ENCODE measurements at regions not wholly inside any gene's neighbourhood (a gene's known extent, or its start where the extent isn't known, plus 50 kb on each side); places are given as distances from the start of the nearest gene placed in this dataset.
"Not testable (repeated sequence)": the region's sequence is repeated elsewhere in the genome, so short reads cannot be mapped to it uniquely, and the experiment has no call there.

GRCh38 chr12:115308918-115309317 is 624.9 kb upstream of the TBX3 start:
- Histone ChIP-seq H3K9me3 (replicated peaks; ENCODE audit: low read length) (no peaks in the 10 kb centered on the region), H3K9ac (ENCODE audit: low read depth, low read length) (no peak overlapping the region), H3K27me3 (ENCODE audit: control insufficient read depth, insufficient read depth, low read length) (no peaks in the 10 kb centered on the region), H3K4me2 (ENCODE audit: low read length) (no peak overlapping the region), H3K4me3 (ENCODE audit: low read length) (no peak overlapping the region), H3K4me1 (ENCODE audit: control insufficient read depth, insufficient read depth, low read length) (peaks cover 3% of the 10 kb centered on the region), H3K36me3 (ENCODE audit: insufficient read depth, low read length) (no peaks in the 10 kb centered on the region)

GRCh38 chr12:115306380-115306779 is 622.4 kb upstream of the TBX3 start:
- H3K36me3 ChIP-seq (ENCODE audit: insufficient read depth, low read length), result no peaks in the 10 kb centered on the region
- H3K9me3 ChIP-seq (replicated peaks; ENCODE audit: low read length), result no peaks in the 10 kb centered on the region
- no peaks in the 10 kb centered on the region for H3K27me3 ChIP-seq (ENCODE audit: control insufficient read depth, insufficient read depth, low read length)
- H3K4me2 ChIP-seq (ENCODE audit: low read length), result no peak overlapping the region
- H3K4me3 ChIP-seq (ENCODE audit: low read length), result no peak overlapping the region
- H3K9ac ChIP-seq (ENCODE audit: low read depth, low read length), result no peak overlapping the region
- H3K4me1 ChIP-seq (ENCODE audit: control insufficient read depth, insufficient read depth, low read length), result no peaks in the 10 kb centered on the region

DNA sequence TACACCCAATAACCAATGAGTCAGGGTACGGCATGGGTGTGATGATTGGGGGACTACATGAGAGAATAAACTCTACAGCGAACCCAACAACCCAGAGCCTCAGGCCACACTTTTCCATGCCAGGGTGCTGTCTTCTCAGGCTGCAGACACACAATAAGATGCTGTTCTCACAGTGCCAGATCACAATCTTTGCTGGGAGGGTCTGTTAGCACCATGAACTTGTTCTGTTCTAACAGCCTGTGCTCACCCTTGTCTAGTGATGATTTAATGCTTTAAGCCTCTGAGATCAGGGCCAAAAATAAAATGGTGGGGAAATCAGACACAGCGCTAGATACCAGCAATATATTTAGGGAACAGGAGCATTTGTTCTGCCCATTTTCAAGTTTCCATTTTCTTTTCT is 621.9 kb upstream of the TBX3 start:
- Histone ChIP-seq H3K4me3 (ENCODE audit: low read length) (no peak overlapping the region), H3K27me3 (ENCODE audit: control insufficient read depth, insufficient read depth, low read length) (no peaks in the 10 kb centered on the region), H3K9ac (ENCODE audit: low read depth, low read length) (no peak overlapping the region), H3K9me3 (replicated peaks; ENCODE audit: low read length) (no peaks in the 10 kb centered on the region), H3K4me1 (ENCODE audit: control insufficient read depth, insufficient read depth, low read length) (no peaks in the 10 kb centered on the region), H3K36me3 (ENCODE audit: insufficient read depth, low read length) (no peaks in the 10 kb centered on the region), H3K4me2 (ENCODE audit: low read length) (no peak overlapping the region)

GRCh38 chr12:115305275-115305674 is 621.3 kb upstream of the TBX3 start:
- H3K4me2 ChIP-seq (ENCODE audit: low read length), result no peak overlapping the region
- H3K9me3 ChIP-seq (replicated peaks; ENCODE audit: low read length), result no peaks in the 10 kb centered on the region
- H3K4me1 ChIP-seq (ENCODE audit: control insufficient read depth, insufficient read depth, low read length), result no peaks in the 10 kb centered on the region
- H3K27me3 ChIP-seq (ENCODE audit: control insufficient read depth, insufficient read depth, low read length), result no peaks in the 10 kb centered on the region
- H3K9ac ChIP-seq (ENCODE audit: low read depth, low read length), result no peak overlapping the region
- no peaks in the 10 kb centered on the region for H3K36me3 ChIP-seq (ENCODE audit: insufficient read depth, low read length)
- H3K4me3 ChIP-seq (ENCODE audit: low read length), result no peak overlapping the region

- no peaks in the 10 kb centered on the region for H3K9me3 ChIP-seq (replicated peaks; ENCODE audit: low read length)
- H3K9ac ChIP-seq (ENCODE audit: low read depth, low read length), result no peak overlapping the region
- no peaks in the 10 kb centered on the region for H3K4me1 ChIP-seq (ENCODE audit: control insufficient read depth, insufficient read depth, low read length)
- H3K4me3 ChIP-seq (ENCODE audit: low read length), result no peak overlapping the region
- no peaks in the 10 kb centered on the region for H3K36me3 ChIP-seq (ENCODE audit: insufficient read depth, low read length)
- H3K4me2 ChIP-seq (ENCODE audit: low read length), result no peak overlapping the region
- no peaks in the 10 kb centered on the region for H3K27me3 ChIP-seq (ENCODE audit: control insufficient read depth, insufficient read depth, low read length)
Measured at GRCh38 chr12:115303723-115304309, 619.8 kb upstream of the TBX3 start.

- Histone ChIP-seq H3K4me2 (ENCODE audit: low read length) (no peak overlapping the region), H3K9me3 (replicated peaks; ENCODE audit: low read length) (no peaks in the 10 kb centered on the region), H3K9ac (ENCODE audit: low read depth, low read length) (no peak overlapping the region), H3K4me1 (ENCODE audit: control insufficient read depth, insufficient read depth, low read length) (no peaks in the 10 kb centered on the region), H3K27me3 (ENCODE audit: control insufficient read depth, insufficient read depth, low read length) (no peaks in the 10 kb centered on the region), H3K4me3 (ENCODE audit: low read length) (no peak overlapping the region), H3K36me3 (ENCODE audit: insufficient read depth, low read length) (no peaks in the 10 kb centered on the region)
Measured at GRCh38 chr12:115297445-115297844, 613.5 kb upstream of the TBX3 start.

DNA sequence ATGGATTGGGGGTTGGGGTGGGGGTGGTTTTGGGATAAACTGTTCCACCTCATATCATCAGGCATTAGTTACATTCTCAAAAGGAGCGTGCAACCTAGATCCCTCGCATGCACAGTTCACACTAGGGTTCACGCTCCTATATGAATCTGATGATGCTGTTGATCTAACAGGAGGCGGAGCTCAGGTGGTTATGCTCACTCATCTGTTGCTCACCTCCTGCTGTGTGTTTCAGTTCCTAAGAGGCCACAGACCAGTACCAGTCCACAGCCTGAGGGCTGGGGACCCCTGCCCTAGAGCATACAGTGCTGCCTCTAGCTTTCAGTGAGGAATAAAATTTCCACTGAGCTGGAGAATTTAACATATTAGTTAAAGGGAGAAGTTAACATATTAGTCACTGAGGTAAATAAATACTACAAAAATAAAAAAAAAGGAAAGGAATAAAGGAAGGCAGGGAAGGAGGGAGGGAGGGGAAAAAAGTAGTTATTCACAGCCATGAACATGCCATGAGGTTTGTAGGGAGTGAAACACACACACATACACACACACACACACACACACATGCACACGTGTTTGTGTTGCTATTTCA is 612.7 kb upstream of the TBX3 start:
- Histone ChIP-seq H3K9me3 (replicated peaks; ENCODE audit: low read length) (no peaks in the 10 kb centered on the region), H3K4me1 (ENCODE audit: control insufficient read depth, insufficient read depth, low read length) (no peaks in the 10 kb centered on the region), H3K9ac (ENCODE audit: low read depth, low read length) (no peak overlapping the region), H3K27me3 (ENCODE audit: control insufficient read depth, insufficient read depth, low read length) (no peaks in the 10 kb centered on the region), H3K4me3 (ENCODE audit: low read length) (no peak overlapping the region), H3K36me3 (ENCODE audit: insufficient read depth, low read length) (no peaks in the 10 kb centered on the region), H3K4me2 (ENCODE audit: low read length) (no peak overlapping the region)

GRCh38 chr12:115295886-115296285 is 611.9 kb upstream of the TBX3 start:
- Histone ChIP-seq H3K27me3 (ENCODE audit: control insufficient read depth, insufficient read depth, low read length) (no peaks in the 10 kb centered on the region), H3K4me3 (ENCODE audit: low read length) (no peak overlapping the region), H3K4me2 (ENCODE audit: low read length) (no peak overlapping the region), H3K9me3 (replicated peaks; ENCODE audit: low read length) (no peaks in the 10 kb centered on the region), H3K9ac (ENCODE audit: low read depth, low read length) (no peak overlapping the region), H3K4me1 (ENCODE audit: control insufficient read depth, insufficient read depth, low read length) (no peaks in the 10 kb centered on the region), H3K36me3 (ENCODE audit: insufficient read depth, low read length) (no peaks in the 10 kb centered on the region)

DNA sequence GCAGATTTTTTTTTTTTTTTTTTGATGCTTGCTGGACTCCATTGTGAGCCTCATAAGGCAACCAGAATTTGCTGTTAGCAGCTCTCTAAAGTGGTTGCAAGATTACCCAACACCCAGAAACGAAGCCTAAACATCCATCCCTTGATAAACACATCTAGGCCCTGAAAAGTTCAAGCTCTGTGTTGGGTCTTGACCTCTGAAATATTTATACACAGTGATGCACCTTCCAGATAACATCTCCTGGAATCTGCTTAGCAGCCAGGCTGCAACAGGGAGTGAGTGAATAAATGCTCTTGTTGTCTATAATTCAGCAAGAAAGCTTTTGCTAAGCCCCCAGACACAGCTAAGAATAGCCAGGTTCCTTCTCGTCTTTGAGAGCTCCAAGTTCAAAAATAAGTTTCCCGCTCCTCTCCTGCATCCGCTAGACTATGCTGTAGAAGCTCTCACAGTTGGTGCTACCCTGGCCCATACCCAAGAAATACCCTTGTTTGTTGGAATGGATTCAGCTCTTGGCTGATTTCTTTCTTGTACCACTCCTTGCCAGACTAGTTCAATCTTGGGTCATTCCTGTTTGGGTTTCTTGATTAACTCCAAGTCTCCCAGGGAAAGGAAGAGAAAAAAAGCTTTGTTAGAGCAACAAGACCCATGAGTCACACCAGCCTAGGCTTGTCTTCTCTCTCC is 610.6 kb upstream of the TBX3 start:
- Histone ChIP-seq H3K27me3 (ENCODE audit: control insufficient read depth, insufficient read depth, low read length) (no peaks in the 10 kb centered on the region), H3K4me2 (ENCODE audit: low read length) (no peak overlapping the region), H3K4me1 (ENCODE audit: control insufficient read depth, insufficient read depth, low read length) (no peaks in the 10 kb centered on the region), H3K4me3 (ENCODE audit: low read length) (no peak overlapping the region), H3K9ac (ENCODE audit: low read depth, low read length) (no peak overlapping the region), H3K9me3 (replicated peaks; ENCODE audit: low read length) (no peaks in the 10 kb centered on the region), H3K36me3 (ENCODE audit: insufficient read depth, low read length) (no peaks in the 10 kb centered on the region)

DNA sequence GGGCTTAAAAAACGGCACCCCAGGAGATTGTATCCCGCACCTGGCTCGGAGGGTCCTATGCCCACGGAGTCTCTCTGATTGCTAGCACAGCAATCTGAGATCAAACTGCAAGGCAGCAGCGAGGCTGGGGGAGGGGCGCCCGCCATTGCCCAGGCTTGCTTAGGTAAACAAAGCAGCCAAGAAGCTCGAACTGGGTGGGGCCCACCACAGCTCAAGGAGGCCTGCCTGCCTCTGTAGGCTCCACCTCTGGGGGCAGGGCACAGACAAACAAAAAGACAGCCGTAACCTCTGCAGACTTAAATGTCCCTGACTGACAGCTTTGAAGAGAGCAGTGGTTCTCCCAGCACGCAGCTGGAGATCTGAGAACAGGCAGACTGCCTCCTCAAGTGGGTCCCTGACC is 601.5 kb upstream of the TBX3 start:
- H3K9ac ChIP-seq (ENCODE audit: low read depth, low read length); H3K4me2 ChIP-seq (ENCODE audit: low read length); H3K9me3 ChIP-seq (replicated peaks; ENCODE audit: low read length); H3K36me3 ChIP-seq (ENCODE audit: insufficient read depth, low read length); H3K27me3 ChIP-seq (ENCODE audit: control insufficient read depth, insufficient read depth, low read length); H3K4me3 ChIP-seq (ENCODE audit: low read length); H3K4me1 ChIP-seq (ENCODE audit: control insufficient read depth, insufficient read depth, low read length): not testable (repeated sequence)

GRCh38 chr12:115273456-115273855 is 589.5 kb upstream of the TBX3 start:
- no peak overlapping the region for H3K4me3 ChIP-seq (ENCODE audit: low read length)
- H3K27me3 ChIP-seq (ENCODE audit: control insufficient read depth, insufficient read depth, low read length), result no peaks in the 10 kb centered on the region
- H3K9ac ChIP-seq (ENCODE audit: low read depth, low read length), result no peak overlapping the region
- no peaks in the 10 kb centered on the region for H3K36me3 ChIP-seq (ENCODE audit: insufficient read depth, low read length)
- no peaks in the 10 kb centered on the region for H3K9me3 ChIP-seq (replicated peaks; ENCODE audit: low read length)
- H3K4me1 ChIP-seq (ENCODE audit: control insufficient read depth, insufficient read depth, low read length), result no peaks in the 10 kb centered on the region
- H3K4me2 ChIP-seq (ENCODE audit: low read length), result no peak overlapping the region

DNA sequence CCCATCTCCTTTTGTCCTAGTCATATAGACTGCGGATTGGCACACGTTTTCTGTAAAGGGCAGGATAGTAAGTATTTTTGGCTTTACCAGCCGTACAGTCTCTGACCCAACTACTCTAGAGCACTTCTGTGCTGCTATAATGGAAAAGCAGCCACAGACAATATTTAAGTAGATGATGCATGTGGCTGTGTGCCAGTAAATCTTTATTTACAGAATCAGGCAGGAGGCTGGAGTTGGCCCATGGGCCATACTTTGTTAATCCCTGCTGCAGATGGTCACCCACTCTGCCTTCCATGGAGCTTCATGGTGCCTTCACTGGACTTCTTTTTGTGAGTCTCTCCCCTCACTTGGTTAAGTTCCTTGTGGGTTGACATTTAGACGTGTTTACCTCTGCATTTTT is 584.5 kb upstream of the TBX3 start:
- Histone ChIP-seq H3K27me3 (ENCODE audit: control insufficient read depth, insufficient read depth, low read length) (no peaks in the 10 kb centered on the region), H3K36me3 (ENCODE audit: insufficient read depth, low read length) (no peaks in the 10 kb centered on the region), H3K4me1 (ENCODE audit: control insufficient read depth, insufficient read depth, low read length) (no peaks in the 10 kb centered on the region), H3K4me2 (ENCODE audit: low read length) (no peak overlapping the region), H3K9ac (ENCODE audit: low read depth, low read length) (no peak overlapping the region), H3K9me3 (replicated peaks; ENCODE audit: low read length) (no peaks in the 10 kb centered on the region), H3K4me3 (ENCODE audit: low read length) (no peak overlapping the region)

Measured in skeletal muscle satellite cell (primary cell).